HEK293 (cell line): ENCODE measurements at regions not wholly inside any gene's neighbourhood (a gene's known extent, or its start where the extent isn't known, plus 50 kb on each side); places are given as distances from the start of the nearest gene placed in this dataset.

ENCODE experiments used
- CTCF ChIP-seq: fragments of 450-650 bp; formaldehyde crosslinking; IDR thresholded peaks from 2 replicates; pipeline ENCODE4 v1.5.1; 2016; ENCODE audit warnings: missing biosample characterization, missing genetic modification characterization
- ELK4 ChIP-seq: IDR thresholded peaks from 2 replicates; pipeline ENCODE4 v1.6.1; 2011; ENCODE audit warnings: mild to moderate bottlenecking, low read depth, low read length, borderline replicate concordance
- HOXA7 ChIP-seq: sonication (generic); formaldehyde crosslinking; IDR thresholded peaks from 2 replicates; pipeline ENCODE4 v1.8.1; 2022; ENCODE audit warnings: missing genetic modification reagents, borderline replicate concordance
- ZNF274 ChIP-seq, 2 experiments: fragments of 200-500 bp in 1 of 2; fragments of 450-650 bp in 1 of 2; sonication (Bioruptor generic) in 1 of 2; formaldehyde crosslinking in 1 of 2; IDR thresholded peaks; 2 replicates each; pipeline versions ENCODE4 v1.5.1 to v1.6.1; 2014 to 2016; ENCODE audit warnings: borderline replicate concordance in 1 of 2, inconsistent platforms in 1 of 2, low read length in 1 of 2, missing biosample characterization in 1 of 2, missing genetic modification characterization in 1 of 2
- ZNF311 ChIP-seq: fragments of 450-650 bp; formaldehyde crosslinking; IDR thresholded peaks from 2 replicates; pipeline ENCODE4 v1.5.1; 2017; ENCODE audit warnings: missing biosample characterization, missing genetic modification characterization, borderline replicate concordance
- ZNF555 ChIP-seq: fragments of 450-650 bp; formaldehyde crosslinking; conservative IDR thresholded peaks from 2 replicates; pipeline ENCODE4 v1.5.1; 2017; ENCODE audit warnings: missing biosample characterization, mild to moderate bottlenecking, missing genetic modification characterization, inconsistent platforms
- ZNF768 ChIP-seq: fragments of 450-650 bp; formaldehyde crosslinking; IDR thresholded peaks from 2 replicates; pipeline ENCODE4 v1.5.1; 2018; ENCODE audit warnings: missing biosample characterization, mild to moderate bottlenecking, missing genetic modification characterization
- ZNF830 ChIP-seq: fragments of 450-650 bp; IDR thresholded peaks from 2 replicates; pipeline ENCODE4 v1.5.0; 2018; ENCODE audit warnings: missing biosample characterization, missing genetic modification characterization, low read depth, mild to moderate bottlenecking, moderate library complexity

- TF ChIP-seq CTCF (no peak), ZNF555 (tag by site-specific recombination) (no peak), ZNF274 (IDR thresholded peaks at IDR 0.05; ENCODE audit: low read length) (no peak), ZNF274 (tag by site-specific recombination; IDR thresholded peaks at IDR 0.05; ENCODE audit: borderline replicate concordance) (no peak), HOXA7 (no peak), ZNF830 (tag by site-specific recombination) (no peak), ZNF311 (no peak), ELK4 (no peak), ZNF768 (tag by site-specific recombination) (no peak)
Observed at GRCh38 chr5:135715267-135716055, 119.0 kb upstream of the SLC25A48 start.
